ENCODE measurements at regions not wholly inside any gene's neighbourhood (a gene's known extent, or its start where the extent isn't known, plus 50 kb on each side); places are given as distances from the start of the nearest gene placed in this dataset.

- POLR2A ChIA-PET = no interaction called here
- peaks cover 7% of the 10 kb centered on the region for H3K27me3 Mint-ChIP-seq (ENCODE audit: insufficient read depth, unreplicated experiment)
- H3K27me3 ChIP-seq (replicated peaks; ENCODE audit: control insufficient read depth, insufficient read depth, low read length) = no peaks in the 10 kb centered on the region
Measured at GRCh38 chr2:33673937-33674336, 74.8 kb upstream of the FAM98A start.

GRCh38 chr2:33672896-33673295 is 73.8 kb upstream of the FAM98A start:
- Mint-ChIP-seq H3K4me3 (ENCODE audit: unreplicated experiment) (no peak overlapping the region), H3K27me3 (ENCODE audit: insufficient read depth, unreplicated experiment) (peaks cover 4% of the 10 kb centered on the region), H3K9me3 (ENCODE audit: unreplicated experiment) (no peaks in the 10 kb centered on the region), H3K4me1 (ENCODE audit: low read depth, unreplicated experiment) (no peaks in the 10 kb centered on the region), H3K36me3 (ENCODE audit: insufficient read depth, unreplicated experiment) (no peaks in the 10 kb centered on the region), H3K27ac (ENCODE audit: unreplicated experiment) (no peak overlapping the region)
- intact Hi-C loops (cut with micrococcal nuclease; ENCODE audit: unreplicated experiment) = loop anchor here (10.0 kb wide), 1 partner anchor 1442 kb away; no protein-coding TSS in a partner anchor
- no peak for DNase-seq
- no peaks in the 10 kb centered on the region for H3K4me1 ChIP-seq
- CTCF ChIA-PET = no interaction called here
- POLR2A ChIA-PET = no interaction called here
- no peaks in the 10 kb centered on the region for H3K36me3 ChIP-seq (ENCODE audit: control insufficient read depth, insufficient read depth, low read length)
- BruUV-seq (replicated peaks) = no TSS peak
- H3K4me3 ChIP-seq (ENCODE audit: low read depth, low read length) = no peak overlapping the region
- no peaks in the 10 kb centered on the region for H3K27me3 ChIP-seq (replicated peaks; ENCODE audit: control insufficient read depth, insufficient read depth, low read length)
- no peak for TF ChIP-seq CTCF (IDR thresholded peaks at IDR 0.05; ENCODE audit: insufficient read depth in 1 of 2, low read depth in 1 of 2, low read length in 1 of 2, severe bottlenecking in 1 of 2, unreplicated experiment in 1 of 2)
- no peaks in the 10 kb centered on the region for H3K9me3 ChIP-seq

More at GRCh38 chr2:33673937-33674336, 74.8 kb upstream of the FAM98A start:
- Mint-ChIP-seq H3K4me3 (ENCODE audit: unreplicated experiment) (no peak overlapping the region), H3K36me3 (ENCODE audit: insufficient read depth, unreplicated experiment) (no peaks in the 10 kb centered on the region), H3K4me1 (ENCODE audit: low read depth, unreplicated experiment) (no peaks in the 10 kb centered on the region), H3K9me3 (ENCODE audit: unreplicated experiment) (no peaks in the 10 kb centered on the region), H3K27ac (ENCODE audit: unreplicated experiment) (no peak overlapping the region)
- DNase-seq = no peak
- H3K4me1 ChIP-seq = no peaks in the 10 kb centered on the region
- no TSS peak for BruUV-seq (replicated peaks)
- CTCF ChIA-PET = interaction anchor here (0.5 to 1.0 kb wide), 3 partner anchors 12 to 896 kb away, joined by 3 to 7 read pairs (median 3); no protein-coding TSS in a partner anchor
- intact Hi-C loops (cut with micrococcal nuclease; ENCODE audit: unreplicated experiment) = loop anchor here (1.0 to 10.0 kb wide), 3 partner anchors 422 to 1441 kb away; no protein-coding TSS in a partner anchor
- H3K36me3 ChIP-seq (ENCODE audit: control insufficient read depth, insufficient read depth, low read length) = no peaks in the 10 kb centered on the region
- no peaks in the 10 kb centered on the region for H3K9me3 ChIP-seq
- no peak overlapping the region for H3K4me3 ChIP-seq (ENCODE audit: low read depth, low read length)
- TF ChIP-seq CTCF (IDR thresholded peaks at IDR 0.05; ENCODE audit: insufficient read depth in 1 of 2, low read depth in 1 of 2, low read length in 1 of 2, severe bottlenecking in 1 of 2, unreplicated experiment in 1 of 2) = no peak

- no peak for TF ChIP-seq CTCF (IDR thresholded peaks at IDR 0.05; ENCODE audit: insufficient read depth in 1 of 2, low read depth in 1 of 2, low read length in 1 of 2, severe bottlenecking in 1 of 2, unreplicated experiment in 1 of 2)
- Mint-ChIP-seq H3K27ac (ENCODE audit: unreplicated experiment) (no peak overlapping the region), H3K9me3 (ENCODE audit: unreplicated experiment) (no peaks in the 10 kb centered on the region), H3K36me3 (ENCODE audit: insufficient read depth, unreplicated experiment) (no peaks in the 10 kb centered on the region), H3K27me3 (ENCODE audit: insufficient read depth, unreplicated experiment) (peaks cover 4% of the 10 kb centered on the region), H3K4me3 (ENCODE audit: unreplicated experiment) (no peak overlapping the region), H3K4me1 (ENCODE audit: low read depth, unreplicated experiment) (no peaks in the 10 kb centered on the region)
- intact Hi-C loops (cut with micrococcal nuclease; ENCODE audit: unreplicated experiment) = loop anchor here (10.0 kb wide), 1 partner anchor 1442 kb away; no protein-coding TSS in a partner anchor
- Histone ChIP-seq H3K27me3 (replicated peaks; ENCODE audit: control insufficient read depth, insufficient read depth, low read length) (no peaks in the 10 kb centered on the region), H3K9me3 (no peaks in the 10 kb centered on the region), H3K4me1 (no peaks in the 10 kb centered on the region), H3K36me3 (ENCODE audit: control insufficient read depth, insufficient read depth, low read length) (no peaks in the 10 kb centered on the region), H3K4me3 (ENCODE audit: low read depth, low read length) (no peak overlapping the region)
- ChIA-PET CTCF (no interaction called here), POLR2A (no interaction called here)
- DNase-seq = no peak
- BruUV-seq (replicated peaks) = no TSS peak
Measured at GRCh38 chr2:33672389-33672788, 73.3 kb upstream of the FAM98A start.

All from Caco-2 (cell line).